ENCODE measurements at regions not wholly inside any gene's neighbourhood (a gene's known extent, or its start where the extent isn't known, plus 50 kb on each side); places are given as distances from the start of the nearest gene placed in this dataset.

DNA sequence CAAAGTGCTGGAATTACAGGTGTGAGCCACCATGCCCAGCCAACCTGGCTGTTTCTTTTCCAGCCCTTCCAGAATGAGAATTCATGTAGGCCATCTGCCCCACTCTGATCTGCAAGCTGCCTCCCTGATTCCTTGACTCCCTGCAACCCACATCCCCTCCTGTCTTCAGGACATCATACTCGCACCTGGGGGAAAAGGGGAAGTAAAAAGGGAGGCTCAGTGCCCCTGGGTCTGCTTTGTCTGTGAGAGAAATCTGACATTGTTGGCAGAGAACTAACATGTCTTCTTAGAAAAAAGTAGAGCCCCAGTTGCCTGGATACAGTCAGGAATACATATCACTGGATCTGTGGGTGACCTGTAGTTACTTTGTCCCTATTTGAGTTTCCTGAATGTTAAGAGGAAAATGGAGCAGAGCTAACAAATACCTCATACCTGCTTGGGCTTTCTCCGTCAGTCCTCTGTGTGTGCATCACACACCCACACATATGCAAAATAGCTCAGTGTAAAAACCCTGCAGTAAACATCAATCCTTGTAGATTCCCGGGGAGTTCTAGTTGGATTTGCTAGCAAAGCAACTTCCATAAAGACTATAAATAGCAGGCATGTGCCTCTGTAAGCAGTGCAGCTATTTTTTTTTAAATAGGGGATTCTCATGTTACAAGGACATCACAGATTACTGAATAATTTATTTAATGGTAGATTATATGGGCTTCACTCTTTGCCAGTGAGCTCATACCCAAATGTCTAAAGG is 62.9 kb downstream of the TEX35 start:
- ChIA-PET POLR2A (ENCODE audit: unreplicated experiment) (interaction anchor here (1.1 kb wide), 1 partner anchor 35 kb away, joined by 3 read pairs; no protein-coding TSS in a partner anchor), CTCF (interaction anchor here (0.6 kb wide), 1 partner anchor 10 kb away, joined by 3 read pairs; no protein-coding TSS in a partner anchor)
- H3K4me2 ChIP-seq (ENCODE audit: low read depth, low read length): peak overlapping the region; percentile 86
- peak overlapping the region; percentile 74 for H3K14ac ChIP-seq (replicated peaks; ENCODE audit: low read depth, low read length)
- H3K18ac ChIP-seq (ENCODE audit: low read depth, low read length): no peak overlapping the region
- no peak overlapping the region for H2BK20ac ChIP-seq (ENCODE audit: low read depth, low read length)
- H2AK9ac ChIP-seq (replicated peaks; ENCODE audit: low read depth, low read length, poor library complexity): no peak overlapping the region
- H2BK5ac ChIP-seq (ENCODE audit: low read depth, low read length, poor library complexity, severe bottlenecking): no peak overlapping the region
- no peak overlapping the region for H2BK120ac ChIP-seq (ENCODE audit: low read depth, low read length)
- peaks cover 4% of the 10 kb centered on the region; the same call in 1 of the 2 replicates for H3K9me1 ChIP-seq (ENCODE audit: insufficient read depth, low read length)
- H3K9ac ChIP-seq (ENCODE audit: low read depth, low read length): no peak overlapping the region
- DNase-seq: peak; percentile 60
- no peak overlapping the region for H3K23ac ChIP-seq (ENCODE audit: low read depth, low read length)
- peaks cover 4% of the 10 kb centered on the region for H3K4me1 ChIP-seq (ENCODE audit: control insufficient read depth, insufficient read depth, low read length)
- no peak overlapping the region for H4K8ac ChIP-seq (ENCODE audit: low read depth in 2 of 2, low read length in 2 of 2)
- no peaks in the 10 kb centered on the region for H3K27me3 ChIP-seq (ENCODE audit: control insufficient read depth, insufficient read depth, low read length)
- H2BK15ac ChIP-seq (ENCODE audit: low read depth, low read length): no peak overlapping the region
- no peaks in the 10 kb centered on the region for H3K36me3 ChIP-seq (ENCODE audit: control insufficient read depth, insufficient read depth, low read length)
- no peak overlapping the region for H3K4me3 ChIP-seq (ENCODE audit: insufficient read depth, low read depth, low read length)
- H3K9me3 ChIP-seq (ENCODE audit: control insufficient read depth, insufficient read depth, low read length): no peaks in the 10 kb centered on the region
- no peaks in the 10 kb centered on the region for H4K20me1 ChIP-seq (ENCODE audit: insufficient read depth, low read length)
- H4K5ac ChIP-seq (ENCODE audit: low read depth, low read length): no peak overlapping the region; the same call in 1 of the 2 replicates
- peak; percentile 75 for ATAC-seq (ENCODE audit: low read depth)
- dilution Hi-C loops (cut with HindIII; ENCODE audit: low sequenced_read_pairs, unreplicated experiment) (no loop called here), in situ Hi-C loops (cut with MboI; ENCODE audit: low sequenced_read_pairs) (no loop called here), intact Hi-C loops (cut with micrococcal nuclease) (no loop called here)
- H3K56ac ChIP-seq (ENCODE audit: extremely low read depth, insufficient read depth, low read length): no peak overlapping the region
- TF ChIP-seq, protein P1, sequence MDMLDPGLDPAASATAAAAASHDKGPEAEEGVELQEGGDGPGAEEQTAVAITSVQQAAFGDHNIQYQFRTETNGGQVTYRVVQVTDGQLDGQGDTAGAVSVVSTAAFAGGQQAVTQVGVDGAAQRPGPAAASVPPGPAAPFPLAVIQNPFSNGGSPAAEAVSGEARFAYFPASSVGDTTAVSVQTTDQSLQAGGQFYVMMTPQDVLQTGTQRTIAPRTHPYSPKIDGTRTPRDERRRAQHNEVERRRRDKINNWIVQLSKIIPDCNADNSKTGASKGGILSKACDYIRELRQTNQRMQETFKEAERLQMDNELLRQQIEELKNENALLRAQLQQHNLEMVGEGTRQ (IDR thresholded peaks at IDR 0.05; ENCODE audit: low read depth, low read length): no peak
- peak; percentile 40; the same call in 1 of the 2 replicates for TF ChIP-seq BHLHE40 (IDR thresholded peaks at IDR 0.05; ENCODE audit: low read depth, low read length)
- no peak overlapping the region for H2AK5ac ChIP-seq (ENCODE audit: low read depth, low read length)
- WGBS, 2 experiments (ENCODE audit: extremely low coverage in 2 of 2, insufficient read length in 1 of 2): no CpG with 5 or more reads among the region's 3 CpGs
- no TSS peak for BruUV-seq (replicated peaks)
- H2AFZ ChIP-seq (replicated peaks; ENCODE audit: low read length, poor library complexity): peak overlapping the region; percentile 77
- H4K91ac ChIP-seq (ENCODE audit: insufficient read depth, low read depth, low read length): no peak overlapping the region
- no peak overlapping the region for H3K27ac ChIP-seq (ENCODE audit: insufficient read depth, low read length)
- H3K79me1 ChIP-seq (ENCODE audit: low read depth in 1 of 2, low read length in 2 of 2): no peaks in the 10 kb centered on the region
- peak overlapping the region; percentile 35 for H3K4ac ChIP-seq (ENCODE audit: low read depth, low read length)
